HCT116 (cell line): ENCODE measurements at regions not wholly inside any gene's neighbourhood (a gene's known extent, or its start where the extent isn't known, plus 50 kb on each side); places are given as distances from the start of the nearest gene placed in this dataset.

Experiments used
- ATAC-seq: fragments of 200-7000 bp; cut with Tn5 transposase; 2 replicates; pipeline ENCODE4 v1.9.1; 2020; ENCODE audit warnings: mild to moderate bottlenecking, moderate library complexity
- BruUV-seq: library from RNA; stranded (reverse); fragments of 400-500 nt; replicated peaks from 2 replicates; lab custom pipeline; 2021; lab: Mats Ljungman, UMichigan
- CTCF ChIA-PET: fragments of 300-600 bp; sonication (Branson Sonifier 250); formaldehyde crosslinking; loops from one replicate; lab custom pipeline; 2021; ENCODE audit warnings: antibody characterized with exemption; lab: Charles Lee
- POLR2A ChIA-PET: fragments of 300-600, 350-600 bp; sonication (Branson Sonifier 250); formaldehyde crosslinking; loops from one replicate; lab custom pipeline; 2021; ENCODE audit warnings: antibody characterized with exemption; lab: Charles Lee
- RAD21 ChIA-PET, 2 experiments: fragments of 300-600 bp; sonication (Branson Sonifier 250); formaldehyde crosslinking; loops; one replicate each; lab custom pipeline; 2023; ENCODE audit warnings: low total read pairs in 2 of 2; ENCODE audit not compliant: uncharacterized antibody in 2 of 2, unreplicated experiment in 2 of 2, low non-redundant PET in 1 of 2; lab: Charles Lee
- DNase-seq: peaks from one replicate; pipeline ENCODE4 v3.0.0-alpha.2; 2010; ENCODE audit warnings: low read depth, low spot score
- H2AFZ ChIP-seq: fragments of 200-600 bp; shearing (Covaris generic), sonication (generic); 2 replicates; pipeline ENCODE4 v1.6.1; 2017; ENCODE audit warnings: low read depth, mixed run types, mixed read lengths, antibody characterized with exemption, low read length; ENCODE audit not compliant: poor library complexity, severe bottlenecking
- H3K27ac ChIP-seq: 2 replicates; pipeline ENCODE4 v1.5.1; 2012; ENCODE audit warnings: low read depth, low read length
- H3K27me3 ChIP-seq: fragments of 200-600 bp; sonication (generic); 2 replicates; pipeline ENCODE4 v1.6.1; 2016; ENCODE audit warnings: mixed run types, low read length, mixed read lengths; ENCODE audit not compliant: insufficient read depth
- H3K36me3 ChIP-seq, 2 experiments: fragments of 200-500 bp in 1 of 2; fragments of 200-600 bp in 1 of 2; sonication (Bioruptor generic) in 1 of 2; sonication (generic) in 1 of 2; 2 replicates each; pipeline versions ENCODE4 v1.5.1 to v1.6.1; 2014 to 2016; ENCODE audit warnings: low read length in 2 of 2, inconsistent platforms in 1 of 2, mixed read lengths in 1 of 2, mixed run types in 1 of 2; ENCODE audit not compliant: insufficient read depth in 2 of 2, control insufficient read depth in 1 of 2
- H3K4me1 ChIP-seq, 2 experiments: fragments of 200-600 bp in 1 of 2; sonication (generic) in 1 of 2; 2 replicates each; pipeline versions ENCODE4 v1.5.1 to v1.6.1; 2012 to 2017; ENCODE audit warnings: low read length in 2 of 2, inconsistent platforms in 1 of 2, mild to moderate bottlenecking in 1 of 2, mixed read lengths in 1 of 2, mixed run types in 1 of 2, moderate library complexity in 1 of 2; ENCODE audit not compliant: insufficient read depth in 2 of 2, control insufficient read depth in 1 of 2
- H3K4me2 ChIP-seq: fragments of 200-600 bp; sonication (generic); 2 replicates; pipeline ENCODE4 v1.6.1; 2017; ENCODE audit warnings: mixed run types, low read length, mixed read lengths
- H3K4me3 ChIP-seq, 2 experiments: fragments of 200-600 bp in 1 of 2; sonication (generic) in 1 of 2; replicated peaks in 1 of 2; 2 replicates each; pipeline ENCODE4 v1.5.1; 2011 to 2016; ENCODE audit warnings: low read length in 2 of 2, control low read depth in 1 of 2, low read depth in 1 of 2, mild to moderate bottlenecking in 1 of 2, mixed read lengths in 1 of 2, mixed run types in 1 of 2
- H3K79me2 ChIP-seq: fragments of 200-600 bp; sonication (generic); 2 replicates; pipeline ENCODE4 v1.6.1; 2017; ENCODE audit warnings: mild to moderate bottlenecking, mixed run types, low read length, moderate library complexity, mixed read lengths; ENCODE audit not compliant: insufficient read depth
- H3K9ac ChIP-seq: fragments of 200-600 bp; sonication (generic); 2 replicates; pipeline ENCODE4 v1.6.1; 2016; ENCODE audit warnings: low read length, mixed read lengths
- H3K9me2 ChIP-seq: fragments of 200-600 bp; sonication (generic), shearing (Covaris generic); 2 replicates; pipeline ENCODE4 v1.6.1; 2017; ENCODE audit warnings: mixed run types, mild to moderate bottlenecking, moderate library complexity; ENCODE audit not compliant: insufficient read depth
- H3K9me3 ChIP-seq, 2 experiments: fragments of 200-500 bp in 1 of 2; fragments of 200-600 bp in 1 of 2; sonication (Bioruptor generic) in 1 of 2; sonication (generic) in 1 of 2; 2 replicates each; pipeline ENCODE4 v1.6.1; 2014 to 2017; ENCODE audit warnings: low read length in 2 of 2, mixed read lengths in 2 of 2, inconsistent platforms in 1 of 2, low read depth in 1 of 2, mild to moderate bottlenecking in 1 of 2, mixed run types in 1 of 2, moderate library complexity in 1 of 2; ENCODE audit not compliant: control insufficient read depth in 1 of 2, insufficient read depth in 1 of 2
- H4K20me1 ChIP-seq: fragments of 200-600 bp; sonication (generic), shearing (Covaris generic); 2 replicates; pipeline ENCODE4 v1.6.1; 2017; ENCODE audit warnings: mixed run types, mild to moderate bottlenecking, moderate library complexity; ENCODE audit not compliant: insufficient read depth
- CBX3 ChIP-seq: IDR thresholded peaks from 2 replicates; pipeline ENCODE4 v1.6.1; 2012; ENCODE audit warnings: low read depth
- ELF1 ChIP-seq: IDR thresholded peaks from 2 replicates; pipeline ENCODE4 v1.6.1; 2012; ENCODE audit warnings: low read depth, borderline replicate concordance
- EZH2phosphoT487 ChIP-seq: fragments of 200-600 bp; IDR thresholded peaks from 2 replicates; pipeline ENCODE4 v1.6.1; 2018; ENCODE audit warnings: antibody characterized with exemption, borderline replicate concordance
- POLR2A ChIP-seq: IDR thresholded peaks from 2 replicates; pipeline ENCODE4 v1.7.0; 2011; ENCODE audit warnings: borderline replicate concordance; ENCODE audit not compliant: insufficient read depth, insufficient read length; ENCODE audit errors: extremely low read depth
- RAD21 ChIP-seq: IDR thresholded peaks from 2 replicates; pipeline ENCODE4 v1.6.1; 2012; ENCODE audit warnings: low read depth, mild to moderate bottlenecking
- SP1 ChIP-seq: IDR thresholded peaks from 2 replicates; pipeline ENCODE4 v1.6.1; 2012; ENCODE audit warnings: low read depth
- SRF ChIP-seq: IDR thresholded peaks from 2 replicates; pipeline ENCODE4 v1.6.1; 2012; ENCODE audit warnings: low read depth
- TCF7L2 ChIP-seq: IDR thresholded peaks from 2 replicates; pipeline ENCODE4 v1.7.0; 2011; ENCODE audit warnings: borderline replicate concordance, inconsistent platforms; ENCODE audit not compliant: insufficient read depth, insufficient read length; ENCODE audit errors: extremely low read depth
- YY1 ChIP-seq: IDR thresholded peaks from 2 replicates; pipeline ENCODE4 v1.6.1; 2011; ENCODE audit warnings: low read length, low read depth, moderate library complexity, mild to moderate bottlenecking; ENCODE audit not compliant: insufficient replicate concordance; ENCODE audit errors: extremely low read depth
- ZFX ChIP-seq: fragments of 450-650 bp; IDR thresholded peaks from 2 replicates; pipeline ENCODE4 v1.6.1; 2017
- ZNF274 ChIP-seq: fragments of 200-500 bp; sonication (Bioruptor generic); IDR thresholded peaks from 2 replicates; pipeline ENCODE4 v1.6.1; 2014; ENCODE audit warnings: mild to moderate bottlenecking, low read depth, low read length, inconsistent platforms
- intact Hi-C: fragments of 100-400 bp; cut with micrococcal nuclease; formaldehyde crosslinking; loops from 2 replicates; pipeline ENCODE4 v1.10.0; 2022
- TF ChIP-seq, protein P1 (sequence below): IDR thresholded peaks from 2 replicates; pipeline ENCODE4 v1.6.1; 2012
- TF ChIP-seq, protein P2 (sequence below): IDR thresholded peaks from 2 replicates; pipeline ENCODE4 v1.6.1; 2012; ENCODE audit warnings: low read depth

DNA sequence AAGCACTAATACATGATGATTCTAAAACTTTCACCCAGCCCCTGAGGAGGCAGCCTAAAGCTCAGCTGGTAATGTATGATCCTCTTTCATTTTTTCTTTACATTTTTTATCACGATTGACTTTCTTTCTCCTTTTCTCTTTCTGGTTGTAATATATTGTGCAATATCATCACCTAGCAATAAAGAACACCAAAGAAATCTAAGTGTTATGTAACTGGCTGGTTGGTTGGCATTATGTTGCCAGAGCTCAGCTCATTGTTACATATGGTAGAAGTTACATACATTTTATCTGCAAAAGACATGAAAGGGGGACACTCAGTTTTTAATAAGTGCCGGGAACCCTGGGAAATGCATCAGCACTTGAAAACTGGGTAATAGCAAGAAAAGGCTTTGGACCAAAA, 432.1 kb upstream of the DDI1 start:
- Histone ChIP-seq H3K4me1 (peaks cover 0 to 10% of the 10 kb centered on the region in 2 experiments; a peak in 3 of 4 replicates), H2AFZ (no peak overlapping the region), H3K79me2 (no peaks in the 10 kb centered on the region), H3K4me2 (no peak overlapping the region), H3K9me3 (no peaks in the 10 kb centered on the region), H3K27ac (no peak overlapping the region), H3K9ac (no peak overlapping the region), H3K36me3 (no peaks in the 10 kb centered on the region), H4K20me1 (no peaks in the 10 kb centered on the region), H3K9me2 (no peaks in the 10 kb centered on the region), H3K27me3 (no peaks in the 10 kb centered on the region), H3K4me3 (no peak overlapping the region)
- intact Hi-C loops: no loop called here
- CTCF ChIA-PET: interaction anchor here (0.9 to 1.3 kb wide), 2 partner anchors 279 to 402 kb away, joined by 3 read pairs; no protein-coding TSS in a partner anchor
- TF ChIP-seq EZH2phosphoT487 (no peak), YY1 (no peak), CBX3 (no peak), RAD21 (no peak), ZNF274 (no peak), ELF1 (no peak), POLR2A (no peak), TCF7L2 (no peak), ZFX (no peak), SP1 (no peak), SRF (no peak)
- TF ChIP-seq, protein P1, sequence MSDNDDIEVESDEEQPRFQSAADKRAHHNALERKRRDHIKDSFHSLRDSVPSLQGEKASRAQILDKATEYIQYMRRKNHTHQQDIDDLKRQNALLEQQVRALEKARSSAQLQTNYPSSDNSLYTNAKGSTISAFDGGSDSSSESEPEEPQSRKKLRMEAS: no peak
- TF ChIP-seq, protein P2, sequence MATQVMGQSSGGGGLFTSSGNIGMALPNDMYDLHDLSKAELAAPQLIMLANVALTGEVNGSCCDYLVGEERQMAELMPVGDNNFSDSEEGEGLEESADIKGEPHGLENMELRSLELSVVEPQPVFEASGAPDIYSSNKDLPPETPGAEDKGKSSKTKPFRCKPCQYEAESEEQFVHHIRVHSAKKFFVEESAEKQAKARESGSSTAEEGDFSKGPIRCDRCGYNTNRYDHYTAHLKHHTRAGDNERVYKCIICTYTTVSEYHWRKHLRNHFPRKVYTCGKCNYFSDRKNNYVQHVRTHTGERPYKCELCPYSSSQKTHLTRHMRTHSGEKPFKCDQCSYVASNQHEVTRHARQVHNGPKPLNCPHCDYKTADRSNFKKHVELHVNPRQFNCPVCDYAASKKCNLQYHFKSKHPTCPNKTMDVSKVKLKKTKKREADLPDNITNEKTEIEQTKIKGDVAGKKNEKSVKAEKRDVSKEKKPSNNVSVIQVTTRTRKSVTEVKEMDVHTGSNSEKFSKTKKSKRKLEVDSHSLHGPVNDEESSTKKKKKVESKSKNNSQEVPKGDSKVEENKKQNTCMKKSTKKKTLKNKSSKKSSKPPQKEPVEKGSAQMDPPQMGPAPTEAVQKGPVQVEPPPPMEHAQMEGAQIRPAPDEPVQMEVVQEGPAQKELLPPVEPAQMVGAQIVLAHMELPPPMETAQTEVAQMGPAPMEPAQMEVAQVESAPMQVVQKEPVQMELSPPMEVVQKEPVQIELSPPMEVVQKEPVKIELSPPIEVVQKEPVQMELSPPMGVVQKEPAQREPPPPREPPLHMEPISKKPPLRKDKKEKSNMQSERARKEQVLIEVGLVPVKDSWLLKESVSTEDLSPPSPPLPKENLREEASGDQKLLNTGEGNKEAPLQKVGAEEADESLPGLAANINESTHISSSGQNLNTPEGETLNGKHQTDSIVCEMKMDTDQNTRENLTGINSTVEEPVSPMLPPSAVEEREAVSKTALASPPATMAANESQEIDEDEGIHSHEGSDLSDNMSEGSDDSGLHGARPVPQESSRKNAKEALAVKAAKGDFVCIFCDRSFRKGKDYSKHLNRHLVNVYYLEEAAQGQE: no peak
- RAD21 ChIA-PET: no interaction called here
- DNase-seq (no peak), ATAC-seq (no peak)
- no TSS peak for BruUV-seq
- POLR2A ChIA-PET: no interaction called here
